Liver (tissue), 8 donors: ENCODE measurements at regions not wholly inside any gene's neighbourhood (a gene's known extent, or its start where the extent isn't known, plus 50 kb on each side); places are given as distances from the start of the nearest gene placed in this dataset.
"Not testable (repeated sequence)": the region's sequence is repeated elsewhere in the genome, so short reads cannot be mapped to it uniquely, and the experiment has no call there.

Experiments used
- DNase-seq: peaks from one replicate; pipeline ENCODE4 v3.0.0-alpha.2; 2017; ENCODE audit warnings: low spot score
- H3K27ac ChIP-seq, 2 donors: one replicate each; pipeline ENCODE4 v1.7.0; 2013; ENCODE audit warnings: inconsistent platforms in 2 of 2, low read length in 2 of 2, control low read depth in 1 of 2, low read depth in 1 of 2, mild to moderate bottlenecking in 1 of 2
- H3K27me3 ChIP-seq, 4 donors: one replicate each; pipeline versions ENCODE4 v1.6.1 to v1.7.0; 2013; ENCODE audit warnings: low read length in 3 of 4, inconsistent platforms in 1 of 4, mild to moderate bottlenecking in 1 of 4, moderate library complexity in 1 of 4; ENCODE audit not compliant: control insufficient read depth in 4 of 4, insufficient read depth in 4 of 4
- H3K36me3 ChIP-seq, 4 donors: one replicate each; pipeline versions ENCODE4 v1.6.1 to v1.7.0; 2013; ENCODE audit warnings: low read length in 3 of 4, mild to moderate bottlenecking in 3 of 4, low read depth in 1 of 4, moderate library complexity in 1 of 4; ENCODE audit not compliant: control insufficient read depth in 4 of 4, insufficient read depth in 3 of 4
- H3K4me1 ChIP-seq, 4 donors: one replicate each; pipeline versions ENCODE4 v1.6.1 to v1.7.0; 2013; ENCODE audit warnings: low read length in 3 of 4, mild to moderate bottlenecking in 3 of 4, moderate library complexity in 1 of 4; ENCODE audit not compliant: control insufficient read depth in 4 of 4, insufficient read depth in 4 of 4
- H3K4me3 ChIP-seq, 3 donors: one replicate each; pipeline versions ENCODE4 v1.6.1 to v1.7.0; 2013; ENCODE audit warnings: low read length in 3 of 3, control low read depth in 1 of 3, low read depth in 1 of 3, mild to moderate bottlenecking in 1 of 3
- H3K9ac ChIP-seq, 2 donors: one replicate each; pipeline ENCODE4 v1.7.0; 2013; ENCODE audit warnings: low read length in 2 of 2, mild to moderate bottlenecking in 2 of 2, moderate library complexity in 2 of 2, control low read depth in 1 of 2, low read depth in 1 of 2
- H3K9me3 ChIP-seq, 4 donors: one replicate each; pipeline versions ENCODE4 v1.6.1 to v1.7.0; 2013; ENCODE audit warnings: low read length in 3 of 4; ENCODE audit not compliant: control insufficient read depth in 4 of 4
- EGR1 ChIP-seq, 2 donors: IDR thresholded peaks; 2 replicates each; pipeline ENCODE4 v1.6.1; 2016 to 2018; ENCODE audit warnings: antibody characterized with exemption in 2 of 2, low read depth in 2 of 2
- FOXA1 ChIP-seq: IDR thresholded peaks from 2 replicates; pipeline ENCODE4 v1.6.1; 2016; ENCODE audit warnings: antibody characterized with exemption
- FOXA2 ChIP-seq: IDR thresholded peaks from 2 replicates; pipeline ENCODE4 v1.6.1; 2016; ENCODE audit warnings: antibody characterized with exemption
- GABPA ChIP-seq, 2 donors: IDR thresholded peaks in 1 of 2; conservative IDR thresholded peaks in 1 of 2; 2 replicates each; pipeline ENCODE4 v1.6.1; 2016; ENCODE audit warnings: antibody characterized with exemption in 2 of 2, mild to moderate bottlenecking in 1 of 2, moderate library complexity in 1 of 2
- HNF4A ChIP-seq, 2 donors: conservative IDR thresholded peaks; 2 replicates each; pipeline ENCODE4 v1.6.1; 2016; ENCODE audit warnings: antibody characterized with exemption in 2 of 2, mild to moderate bottlenecking in 2 of 2
- HNF4G ChIP-seq: IDR thresholded peaks from 2 replicates; pipeline ENCODE4 v1.6.1; 2016; ENCODE audit warnings: antibody characterized with exemption
- JUND ChIP-seq, 2 donors: IDR thresholded peaks; 2 replicates each; pipeline ENCODE4 v1.6.1; 2016; ENCODE audit warnings: antibody characterized with exemption in 2 of 2
- NR2F2 ChIP-seq: IDR thresholded peaks from 2 replicates; pipeline ENCODE4 v1.6.1; 2016; ENCODE audit warnings: antibody characterized with exemption
- RAD21 ChIP-seq, 2 donors: IDR thresholded peaks; 2 replicates each; pipeline ENCODE4 v1.6.1; 2016; ENCODE audit warnings: antibody characterized with exemption in 2 of 2, mild to moderate bottlenecking in 2 of 2
- RXRA ChIP-seq, 2 donors: IDR thresholded peaks; 2 replicates each; pipeline ENCODE4 v1.6.1; 2017 to 2018; ENCODE audit warnings: antibody characterized with exemption in 2 of 2, mild to moderate bottlenecking in 1 of 2
- SP1 ChIP-seq: IDR thresholded peaks from 2 replicates; pipeline ENCODE4 v1.6.1; 2018; ENCODE audit warnings: antibody characterized with exemption, mild to moderate bottlenecking
- TAF1 ChIP-seq: conservative IDR thresholded peaks from 2 replicates; pipeline ENCODE4 v1.6.1; 2016; ENCODE audit warnings: antibody characterized with exemption, mild to moderate bottlenecking
- YY1 ChIP-seq: IDR thresholded peaks from 2 replicates; pipeline ENCODE4 v1.6.1; 2016; ENCODE audit warnings: antibody characterized with exemption, mild to moderate bottlenecking
- WGBS: extraction: QIAGEN DNeasy Blood & Tissue Kit; methylation state at CpG from one replicate; pipeline ENCODE4 v1.1.7; 2013; 5-methylcytosine and 5-hydroxymethylcytosine counted together
- TF ChIP-seq, protein P1 (sequence below): fragments of 150-350 bp; IDR thresholded peaks from 2 replicates; pipeline ENCODE4 v1.5.1; 2017; ENCODE audit warnings: improper control_type of control experiment, low read depth, low read length; ENCODE audit not compliant: missing input control
- TF ChIP-seq, protein P2 (sequence below): IDR thresholded peaks from 2 replicates; pipeline ENCODE4 v1.6.1; 2016; ENCODE audit warnings: antibody characterized with exemption
- TF ChIP-seq, protein P3 (sequence below): IDR thresholded peaks from 2 replicates; pipeline ENCODE4 v1.6.1; 2016; ENCODE audit warnings: antibody characterized with exemption
- TF ChIP-seq, protein P4 (sequence below): IDR thresholded peaks from 2 replicates; pipeline ENCODE4 v1.6.1; 2016; ENCODE audit warnings: antibody characterized with exemption
- TF ChIP-seq, protein P5 (sequence below): IDR thresholded peaks from 2 replicates; pipeline ENCODE4 v1.6.1; 2016; ENCODE audit warnings: antibody characterized with exemption, mild to moderate bottlenecking
- donor health status: healthy.
- donor health status: healthy.
- donor health status: healthy.
- donor health status: healthy.
- donor health status: healthy.

DNA sequence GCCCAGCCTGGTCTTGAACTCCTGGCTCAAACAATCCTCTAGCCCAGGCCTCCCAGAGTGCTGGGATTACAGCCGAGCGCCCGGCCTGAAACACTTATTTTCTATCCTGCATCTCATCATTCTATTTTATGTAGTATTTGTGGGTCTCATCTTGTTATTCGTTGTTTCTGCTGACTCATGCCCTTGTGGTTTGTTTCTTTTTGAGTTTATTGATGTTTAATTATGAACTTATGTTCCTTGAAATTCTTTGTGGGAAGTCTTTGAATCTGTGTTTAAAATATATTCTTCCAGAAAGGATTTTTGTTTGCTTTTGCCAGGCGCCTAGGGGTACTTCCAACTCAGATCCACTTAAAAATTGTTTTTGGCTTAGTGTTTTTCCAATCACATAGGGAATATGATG, 78.3 kb upstream of the C15orf39 start:
- TF ChIP-seq TAF1 = no peak
- no peak for TF ChIP-seq FOXA2
- no peak for TF ChIP-seq NR2F2
- TF ChIP-seq HNF4A (conservative IDR thresholded peaks at IDR 0.05) = no peak
- no peak for TF ChIP-seq HNF4G
- no peak for TF ChIP-seq GABPA (IDR thresholded peaks at IDR 0.05 in 1 of 2, conservative IDR thresholded peaks at IDR 0.05 in 1 of 2)
- TF ChIP-seq SP1 = no peak
- TF ChIP-seq, protein P1, sequence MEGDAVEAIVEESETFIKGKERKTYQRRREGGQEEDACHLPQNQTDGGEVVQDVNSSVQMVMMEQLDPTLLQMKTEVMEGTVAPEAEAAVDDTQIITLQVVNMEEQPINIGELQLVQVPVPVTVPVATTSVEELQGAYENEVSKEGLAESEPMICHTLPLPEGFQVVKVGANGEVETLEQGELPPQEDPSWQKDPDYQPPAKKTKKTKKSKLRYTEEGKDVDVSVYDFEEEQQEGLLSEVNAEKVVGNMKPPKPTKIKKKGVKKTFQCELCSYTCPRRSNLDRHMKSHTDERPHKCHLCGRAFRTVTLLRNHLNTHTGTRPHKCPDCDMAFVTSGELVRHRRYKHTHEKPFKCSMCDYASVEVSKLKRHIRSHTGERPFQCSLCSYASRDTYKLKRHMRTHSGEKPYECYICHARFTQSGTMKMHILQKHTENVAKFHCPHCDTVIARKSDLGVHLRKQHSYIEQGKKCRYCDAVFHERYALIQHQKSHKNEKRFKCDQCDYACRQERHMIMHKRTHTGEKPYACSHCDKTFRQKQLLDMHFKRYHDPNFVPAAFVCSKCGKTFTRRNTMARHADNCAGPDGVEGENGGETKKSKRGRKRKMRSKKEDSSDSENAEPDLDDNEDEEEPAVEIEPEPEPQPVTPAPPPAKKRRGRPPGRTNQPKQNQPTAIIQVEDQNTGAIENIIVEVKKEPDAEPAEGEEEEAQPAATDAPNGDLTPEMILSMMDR = no peak
- no peak for TF ChIP-seq RXRA (IDR thresholded peaks at IDR 0.05)
- TF ChIP-seq, protein P2, sequence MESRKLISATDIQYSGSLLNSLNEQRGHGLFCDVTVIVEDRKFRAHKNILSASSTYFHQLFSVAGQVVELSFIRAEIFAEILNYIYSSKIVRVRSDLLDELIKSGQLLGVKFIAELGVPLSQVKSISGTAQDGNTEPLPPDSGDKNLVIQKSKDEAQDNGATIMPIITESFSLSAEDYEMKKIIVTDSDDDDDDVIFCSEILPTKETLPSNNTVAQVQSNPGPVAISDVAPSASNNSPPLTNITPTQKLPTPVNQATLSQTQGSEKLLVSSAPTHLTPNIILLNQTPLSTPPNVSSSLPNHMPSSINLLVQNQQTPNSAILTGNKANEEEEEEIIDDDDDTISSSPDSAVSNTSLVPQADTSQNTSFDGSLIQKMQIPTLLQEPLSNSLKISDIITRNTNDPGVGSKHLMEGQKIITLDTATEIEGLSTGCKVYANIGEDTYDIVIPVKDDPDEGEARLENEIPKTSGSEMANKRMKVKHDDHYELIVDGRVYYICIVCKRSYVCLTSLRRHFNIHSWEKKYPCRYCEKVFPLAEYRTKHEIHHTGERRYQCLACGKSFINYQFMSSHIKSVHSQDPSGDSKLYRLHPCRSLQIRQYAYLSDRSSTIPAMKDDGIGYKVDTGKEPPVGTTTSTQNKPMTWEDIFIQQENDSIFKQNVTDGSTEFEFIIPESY = no peak
- TF ChIP-seq, protein P3, sequence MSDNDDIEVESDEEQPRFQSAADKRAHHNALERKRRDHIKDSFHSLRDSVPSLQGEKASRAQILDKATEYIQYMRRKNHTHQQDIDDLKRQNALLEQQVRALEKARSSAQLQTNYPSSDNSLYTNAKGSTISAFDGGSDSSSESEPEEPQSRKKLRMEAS = no peak
- TF ChIP-seq JUND (IDR thresholded peaks at IDR 0.05) = no peak
- TF ChIP-seq, protein P4, sequence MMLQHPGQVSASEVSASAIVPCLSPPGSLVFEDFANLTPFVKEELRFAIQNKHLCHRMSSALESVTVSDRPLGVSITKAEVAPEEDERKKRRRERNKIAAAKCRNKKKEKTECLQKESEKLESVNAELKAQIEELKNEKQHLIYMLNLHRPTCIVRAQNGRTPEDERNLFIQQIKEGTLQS = no peak
- no peak for TF ChIP-seq EGR1 (IDR thresholded peaks at IDR 0.05; ENCODE audit: low read depth in 2 of 2)
- no peak for TF ChIP-seq RAD21 (IDR thresholded peaks at IDR 0.05)
- no peak for TF ChIP-seq FOXA1
- TF ChIP-seq YY1 = no peak
- TF ChIP-seq, protein P5, sequence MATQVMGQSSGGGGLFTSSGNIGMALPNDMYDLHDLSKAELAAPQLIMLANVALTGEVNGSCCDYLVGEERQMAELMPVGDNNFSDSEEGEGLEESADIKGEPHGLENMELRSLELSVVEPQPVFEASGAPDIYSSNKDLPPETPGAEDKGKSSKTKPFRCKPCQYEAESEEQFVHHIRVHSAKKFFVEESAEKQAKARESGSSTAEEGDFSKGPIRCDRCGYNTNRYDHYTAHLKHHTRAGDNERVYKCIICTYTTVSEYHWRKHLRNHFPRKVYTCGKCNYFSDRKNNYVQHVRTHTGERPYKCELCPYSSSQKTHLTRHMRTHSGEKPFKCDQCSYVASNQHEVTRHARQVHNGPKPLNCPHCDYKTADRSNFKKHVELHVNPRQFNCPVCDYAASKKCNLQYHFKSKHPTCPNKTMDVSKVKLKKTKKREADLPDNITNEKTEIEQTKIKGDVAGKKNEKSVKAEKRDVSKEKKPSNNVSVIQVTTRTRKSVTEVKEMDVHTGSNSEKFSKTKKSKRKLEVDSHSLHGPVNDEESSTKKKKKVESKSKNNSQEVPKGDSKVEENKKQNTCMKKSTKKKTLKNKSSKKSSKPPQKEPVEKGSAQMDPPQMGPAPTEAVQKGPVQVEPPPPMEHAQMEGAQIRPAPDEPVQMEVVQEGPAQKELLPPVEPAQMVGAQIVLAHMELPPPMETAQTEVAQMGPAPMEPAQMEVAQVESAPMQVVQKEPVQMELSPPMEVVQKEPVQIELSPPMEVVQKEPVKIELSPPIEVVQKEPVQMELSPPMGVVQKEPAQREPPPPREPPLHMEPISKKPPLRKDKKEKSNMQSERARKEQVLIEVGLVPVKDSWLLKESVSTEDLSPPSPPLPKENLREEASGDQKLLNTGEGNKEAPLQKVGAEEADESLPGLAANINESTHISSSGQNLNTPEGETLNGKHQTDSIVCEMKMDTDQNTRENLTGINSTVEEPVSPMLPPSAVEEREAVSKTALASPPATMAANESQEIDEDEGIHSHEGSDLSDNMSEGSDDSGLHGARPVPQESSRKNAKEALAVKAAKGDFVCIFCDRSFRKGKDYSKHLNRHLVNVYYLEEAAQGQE = no peak
- no peak for DNase-seq
- Histone ChIP-seq H3K36me3 (no peaks in the 10 kb centered on the region), H3K27me3 (no peaks in the 10 kb centered on the region), H3K9ac (no peak overlapping the region), H3K27ac (no peak overlapping the region), H3K9me3 (no peaks in the 10 kb centered on the region), H3K4me3 (no peak overlapping the region), H3K4me1 (no peaks in the 10 kb centered on the region)
- WGBS = 92% methylated on average over 5 of the region's 5 CpGs

DNA sequence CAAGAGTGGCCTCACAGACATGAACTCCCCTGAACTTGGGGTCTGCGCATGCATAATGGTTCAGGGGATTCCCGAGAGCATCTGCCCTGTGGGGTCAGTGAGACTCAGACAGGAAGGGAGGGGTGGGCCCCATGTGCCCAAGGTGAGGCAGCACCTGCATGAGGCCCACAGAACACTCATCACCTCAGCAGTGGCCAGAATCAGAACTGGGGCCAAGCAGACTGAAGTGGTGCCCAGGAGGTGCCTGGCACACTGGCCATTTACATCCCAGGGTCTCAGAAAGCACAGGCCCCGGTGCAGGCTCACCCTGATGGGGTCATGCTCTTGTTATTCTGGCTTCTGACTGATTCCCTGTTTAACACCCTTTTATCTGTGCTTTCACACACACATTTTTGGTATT, 77.4 kb upstream of the C15orf39 start:
- not testable (repeated sequence) for H3K9ac ChIP-seq, H3K27me3 ChIP-seq, H3K27ac ChIP-seq, H3K4me1 ChIP-seq, H3K9me3 ChIP-seq, H3K36me3 ChIP-seq, DNase-seq, H3K4me3 ChIP-seq
- WGBS = 90% methylated on average over 3 of the region's 3 CpGs
